H1 (cell line): ENCODE measurements at regions not wholly inside any gene's neighbourhood (a gene's known extent, or its start where the extent isn't known, plus 50 kb on each side); places are given as distances from the start of the nearest gene placed in this dataset.

Experiments
- CBX8 ChIP-seq: fragments of 300-800, 300-1000 bp; sonication (generic); IDR thresholded peaks from 2 replicates; pipeline ENCODE4 v1.7.1; 2016; ENCODE audit warnings: low read depth, low read length, borderline replicate concordance
- EZH2 ChIP-seq: fragments of 200-600 bp; sonication (generic); IDR thresholded peaks from 2 replicates; pipeline ENCODE4 v1.7.1; 2012; ENCODE audit warnings: low read depth, mild to moderate bottlenecking, moderate library complexity, low read length, inconsistent platforms; ENCODE audit not compliant: severe bottlenecking
- GTF2F1 ChIP-seq: IDR thresholded peaks from 2 replicates; pipeline ENCODE4 v1.6.1; 2012; ENCODE audit warnings: low read depth, low read length, improper control_type of control experiment, borderline replicate concordance
- JUND ChIP-seq: IDR thresholded peaks from 2 replicates; pipeline ENCODE4 v1.6.1; 2011; ENCODE audit warnings: mild to moderate bottlenecking, improper control_type of control experiment, low read length
- PHF8 ChIP-seq: fragments of 200-600 bp; sonication (generic); conservative IDR thresholded peaks from 2 replicates; pipeline ENCODE4 v1.7.1; 2012; ENCODE audit warnings: low read depth, mild to moderate bottlenecking, inconsistent platforms, low read length, moderate library complexity
- POLR2A ChIP-seq, 2 experiments: IDR thresholded peaks; 1 replicate in 1 of 2; 2 replicates in 1 of 2; pipeline ENCODE4 v1.6.1; 2011; ENCODE audit warnings: low read depth in 2 of 2, low read length in 2 of 2, mild to moderate bottlenecking in 2 of 2; ENCODE audit errors: control extremely low read depth in 1 of 2
- POLR2AphosphoS5 ChIP-seq: IDR thresholded peaks from 2 replicates; pipeline ENCODE4 v1.6.1; 2011; ENCODE audit warnings: low read depth, low read length
- RFX5 ChIP-seq: IDR thresholded peaks from 2 replicates; pipeline ENCODE4 v1.6.1; 2011; ENCODE audit warnings: low read depth, low read length, improper control_type of control experiment, borderline replicate concordance
- SAP30 ChIP-seq: fragments of 300-600 bp; sonication (generic); IDR thresholded peaks from 2 replicates; pipeline ENCODE4 v1.7.1; 2012; ENCODE audit warnings: low read length, moderate library complexity, mild to moderate bottlenecking, inconsistent platforms; ENCODE audit not compliant: insufficient read depth, insufficient replicate concordance
- TAF1 ChIP-seq: IDR thresholded peaks from 2 replicates; pipeline ENCODE4 v1.6.1; 2011; ENCODE audit warnings: mild to moderate bottlenecking, low read depth, low read length
- TAF7 ChIP-seq: optimal IDR thresholded peaks from 2 replicates; pipeline ENCODE3; 2011; ENCODE audit warnings: low read depth, mild to moderate bottlenecking, inconsistent platforms, low read length, moderate library complexity, borderline replicate concordance
- TF ChIP-seq, protein P1 (sequence below), 3 experiments: IDR thresholded peaks; 1 replicate in 2 of 3; 2 replicates in 1 of 3; pipeline versions ENCODE4 v1.5.1 to v1.6.1; 2011; ENCODE audit warnings: low read length in 3 of 3, mild to moderate bottlenecking in 3 of 3, inconsistent platforms in 2 of 3, low read depth in 1 of 3, moderate library complexity in 1 of 3; ENCODE audit not compliant: insufficient read depth in 1 of 3; ENCODE audit errors: control extremely low read depth in 1 of 3

DNA sequence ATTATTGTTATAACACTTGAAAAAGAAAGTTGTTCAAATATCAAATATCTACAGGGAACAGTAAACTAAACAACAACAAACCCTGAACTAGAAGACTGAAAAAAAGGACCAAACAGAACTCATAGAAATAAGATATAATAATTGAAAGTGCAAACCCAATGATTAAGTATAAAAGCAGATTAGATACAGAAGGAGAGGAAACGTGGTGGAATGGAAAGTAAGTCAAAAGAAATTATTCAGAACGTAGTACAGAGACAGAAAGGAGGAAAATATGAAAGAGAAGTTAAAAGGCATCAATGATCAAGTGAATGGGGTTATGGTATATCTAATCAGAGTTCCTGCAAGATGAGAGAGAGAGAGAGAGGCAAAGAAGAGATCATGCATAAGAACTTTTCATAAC lies 174.2 kb upstream of the DACH1 start:
- no peak for TF ChIP-seq TAF1
- TF ChIP-seq, protein P1, sequence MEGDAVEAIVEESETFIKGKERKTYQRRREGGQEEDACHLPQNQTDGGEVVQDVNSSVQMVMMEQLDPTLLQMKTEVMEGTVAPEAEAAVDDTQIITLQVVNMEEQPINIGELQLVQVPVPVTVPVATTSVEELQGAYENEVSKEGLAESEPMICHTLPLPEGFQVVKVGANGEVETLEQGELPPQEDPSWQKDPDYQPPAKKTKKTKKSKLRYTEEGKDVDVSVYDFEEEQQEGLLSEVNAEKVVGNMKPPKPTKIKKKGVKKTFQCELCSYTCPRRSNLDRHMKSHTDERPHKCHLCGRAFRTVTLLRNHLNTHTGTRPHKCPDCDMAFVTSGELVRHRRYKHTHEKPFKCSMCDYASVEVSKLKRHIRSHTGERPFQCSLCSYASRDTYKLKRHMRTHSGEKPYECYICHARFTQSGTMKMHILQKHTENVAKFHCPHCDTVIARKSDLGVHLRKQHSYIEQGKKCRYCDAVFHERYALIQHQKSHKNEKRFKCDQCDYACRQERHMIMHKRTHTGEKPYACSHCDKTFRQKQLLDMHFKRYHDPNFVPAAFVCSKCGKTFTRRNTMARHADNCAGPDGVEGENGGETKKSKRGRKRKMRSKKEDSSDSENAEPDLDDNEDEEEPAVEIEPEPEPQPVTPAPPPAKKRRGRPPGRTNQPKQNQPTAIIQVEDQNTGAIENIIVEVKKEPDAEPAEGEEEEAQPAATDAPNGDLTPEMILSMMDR (IDR thresholded peaks at IDR 0.05; ENCODE audit: control extremely low read depth in 1 of 3, insufficient read depth in 1 of 3, low read depth in 1 of 3, low read length in 3 of 3), result no peak
- no peak for TF ChIP-seq JUND
- no peak for TF ChIP-seq SAP30
- no peak for TF ChIP-seq EZH2
- no peak for TF ChIP-seq RFX5
- no peak for TF ChIP-seq GTF2F1
- no peak for TF ChIP-seq POLR2A (IDR thresholded peaks at IDR 0.05; ENCODE audit: control extremely low read depth in 1 of 2, low read depth in 2 of 2, low read length in 2 of 2)
- TF ChIP-seq PHF8, result no peak
- TF ChIP-seq POLR2AphosphoS5, result no peak
- TF ChIP-seq TAF7, result no peak
- TF ChIP-seq CBX8, result no peak
